ENCODE measurements at regions not wholly inside any gene's neighbourhood (a gene's known extent, or its start where the extent isn't known, plus 50 kb on each side); places are given as distances from the start of the nearest gene placed in this dataset.

- H3K4me3 ChIP-seq (ENCODE audit: low read depth, low read length), result no peak overlapping the region
- no peak for TF ChIP-seq CTCF (IDR thresholded peaks at IDR 0.05; ENCODE audit: low read depth, low read length)
Observed at GRCh38 chr6:8525370-8525769, 90.0 kb upstream of the SLC35B3 start.

GRCh38 chr6:8513174-8513573, 77.8 kb upstream of the SLC35B3 start:
- H3K4me3 ChIP-seq (ENCODE audit: low read depth, low read length), result no peak overlapping the region
- no peak for TF ChIP-seq CTCF (IDR thresholded peaks at IDR 0.05; ENCODE audit: low read depth, low read length)

- H3K4me3 ChIP-seq (ENCODE audit: low read depth, low read length), result no peak overlapping the region
- no peak for TF ChIP-seq CTCF (IDR thresholded peaks at IDR 0.05; ENCODE audit: low read depth, low read length)
Observed at GRCh38 chr6:8507286-8507685, 71.9 kb upstream of the SLC35B3 start.

DNA sequence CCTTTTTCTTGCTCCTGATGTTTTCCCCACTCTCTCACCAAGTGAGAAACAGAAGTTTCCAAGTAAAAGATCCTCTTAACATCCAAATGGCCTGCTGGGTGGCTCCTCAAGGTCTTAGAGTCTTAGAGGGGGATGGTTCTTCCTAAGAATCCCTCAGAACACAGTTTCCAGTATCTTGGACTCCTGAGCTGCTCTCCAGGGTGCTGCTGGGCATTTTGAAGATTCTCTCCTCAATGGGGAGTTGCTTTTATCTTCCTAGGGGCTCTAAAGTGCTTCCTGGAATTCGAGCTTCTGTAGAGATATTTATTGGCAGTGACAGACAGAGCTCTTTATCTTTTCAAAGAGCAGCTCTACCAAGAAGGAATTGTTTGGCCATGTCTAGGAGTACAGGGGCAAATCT, 70.8 kb upstream of the SLC35B3 start:
- no peak for TF ChIP-seq CTCF (IDR thresholded peaks at IDR 0.05; ENCODE audit: low read depth, low read length)
- H3K4me3 ChIP-seq (ENCODE audit: low read depth, low read length), result no peak overlapping the region

DNA sequence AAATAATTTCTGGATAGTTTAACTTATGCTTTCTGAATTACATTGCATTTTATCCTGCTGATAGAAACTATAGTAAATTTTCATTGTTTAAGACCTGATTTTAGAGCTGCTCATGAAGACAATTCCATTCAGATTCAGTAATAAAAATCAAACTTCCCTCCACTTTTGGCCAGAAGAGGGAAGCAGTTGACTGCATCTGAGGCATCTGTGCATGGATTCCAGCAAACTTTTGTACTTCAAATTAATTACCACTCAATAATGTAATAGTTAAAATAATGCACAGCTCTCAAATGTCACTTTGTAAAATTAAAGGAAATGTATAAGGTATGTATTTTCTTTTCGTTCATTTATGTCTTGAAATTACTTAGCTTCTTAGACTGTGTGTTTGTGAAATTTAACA, 64.2 kb upstream of the SLC35B3 start:
- no peak overlapping the region for H3K4me3 ChIP-seq (ENCODE audit: low read depth, low read length)
- no peak for TF ChIP-seq CTCF (IDR thresholded peaks at IDR 0.05; ENCODE audit: low read depth, low read length)

DNA sequence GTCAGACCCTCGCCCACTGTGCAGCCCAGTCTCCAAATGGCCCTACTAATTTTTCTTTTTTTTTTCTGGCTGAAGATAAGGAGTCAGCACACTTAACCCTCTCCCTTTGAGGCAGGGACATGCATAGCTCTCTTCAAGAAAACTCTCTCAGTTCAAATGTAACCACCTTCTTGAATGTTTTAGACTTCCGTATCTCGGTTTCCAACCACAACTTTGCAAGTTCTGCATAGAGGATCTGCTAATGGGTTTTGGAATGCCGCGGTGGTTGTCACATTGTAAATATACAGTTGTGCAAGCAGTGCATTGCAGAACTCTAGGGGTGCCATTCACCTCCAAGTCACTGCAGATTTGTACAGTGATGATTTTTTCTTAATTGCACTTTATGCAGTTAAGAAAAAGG, 59.4 kb upstream of the SLC35B3 start:
- H3K4me3 ChIP-seq (ENCODE audit: low read depth, low read length), result no peak overlapping the region
- no peak for TF ChIP-seq CTCF (IDR thresholded peaks at IDR 0.05; ENCODE audit: low read depth, low read length)

DNA sequence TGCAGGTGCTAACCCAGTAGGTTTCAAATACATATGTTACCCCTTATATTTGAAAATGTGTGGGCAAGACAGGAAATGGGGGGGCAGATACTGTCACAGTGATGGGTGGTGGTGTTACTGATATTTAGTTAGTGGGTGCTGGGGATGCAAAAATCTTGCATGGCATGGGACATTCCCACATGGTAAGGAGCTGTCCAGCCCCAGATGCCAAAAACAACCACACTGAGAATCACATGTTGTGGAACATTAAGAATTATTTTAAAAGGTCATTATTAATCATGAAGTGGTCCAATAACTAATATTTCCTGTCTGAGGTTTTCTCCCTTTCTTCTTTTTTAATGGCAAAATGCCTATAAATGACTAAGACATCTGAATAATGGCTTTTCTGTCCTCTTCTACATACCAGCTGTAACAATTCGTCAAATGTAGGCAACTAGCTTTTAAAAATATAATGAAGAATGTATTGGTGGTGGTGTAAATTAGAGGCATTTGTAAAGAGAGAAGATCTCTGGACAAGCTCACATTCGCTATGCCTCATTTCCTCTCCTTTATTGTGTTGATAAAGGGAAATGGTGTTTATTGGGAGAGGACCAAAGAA, 57.3 kb upstream of the SLC35B3 start:
- TF ChIP-seq CTCF (IDR thresholded peaks at IDR 0.05; ENCODE audit: low read depth, low read length), result no peak
- H3K4me3 ChIP-seq (ENCODE audit: low read depth, low read length), result no peak overlapping the region

All from WI38 (cell line).